AG04450 (cell line): ENCODE measurements at regions not wholly inside any gene's neighbourhood (a gene's known extent, or its start where the extent isn't known, plus 50 kb on each side); places are given as distances from the start of the nearest gene placed in this dataset.

Experiments used
- CTCF ChIA-PET: fragments of 300-600, 350-600 bp; formaldehyde crosslinking; extraction: SDS; loops from one replicate; lab custom pipeline; 2022; ENCODE audit warnings: antibody characterized with exemption, inconsistent platforms; lab: Charles Lee
- POLR2A ChIA-PET: fragments of 350-600 bp; formaldehyde crosslinking; extraction: SDS; loops from one replicate; lab custom pipeline; 2021; ENCODE audit warnings: antibody characterized with exemption, inconsistent platforms; lab: Yijun Ruan, JAX
- DNase-seq: peaks from one replicate; pipeline ENCODE4 v3.0.0-alpha.2; 2011; ENCODE audit warnings: low read depth, low spot score
- H3K27ac ChIP-seq: one replicate; pipeline ENCODE4 v1.5.1; 2012; ENCODE audit warnings: low read depth, low read length, control low read depth
- H3K27me3 ChIP-seq: one replicate; pipeline ENCODE4 v1.6.0; 2012; ENCODE audit warnings: low read length; ENCODE audit not compliant: control insufficient read depth, insufficient read depth
- H3K4me3 ChIP-seq: 2 replicates; pipeline ENCODE4 v1.5.1; 2011; ENCODE audit warnings: mild to moderate bottlenecking, low read depth, low read length, control low read depth
- H3K9me3 ChIP-seq: 2 replicates; pipeline ENCODE4 v1.5.1; 2012; ENCODE audit warnings: low read length; ENCODE audit not compliant: control insufficient read depth, insufficient read depth
- TF ChIP-seq, protein P1 (sequence below): IDR thresholded peaks from 2 replicates; pipeline ENCODE4 v1.5.1; 2011; ENCODE audit warnings: low read depth, low read length, control low read depth, inconsistent platforms

DNA sequence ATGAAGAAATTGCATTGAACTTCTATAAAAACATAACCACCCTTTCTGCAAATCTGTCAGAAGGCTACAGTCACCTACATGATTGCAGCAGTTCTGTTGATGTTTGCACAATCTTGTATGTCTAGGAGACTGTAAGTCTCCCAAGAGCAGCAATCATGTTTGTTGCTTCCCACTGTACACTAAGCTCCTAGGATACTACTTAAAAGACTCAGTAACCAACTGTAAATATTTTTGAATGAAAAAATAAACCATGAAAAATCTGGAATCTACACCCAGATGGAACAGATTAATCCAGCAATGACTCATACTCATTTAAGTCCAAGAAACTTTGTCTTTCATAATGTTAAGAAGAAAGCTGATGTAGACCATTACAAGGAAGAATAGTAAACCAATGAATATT is 168.5 kb upstream of the ATXN1 start:
- Histone ChIP-seq H3K27me3 (no peaks in the 10 kb centered on the region), H3K27ac (no peak overlapping the region), H3K4me3 (no peak overlapping the region), H3K9me3 (no peaks in the 10 kb centered on the region)
- ChIA-PET CTCF (interaction anchor here (1.0 to 1.4 kb wide), 3 partner anchors 35 to 158 kb away, joined by 3 read pairs; no protein-coding TSS in a partner anchor), POLR2A (interaction anchor here (0.6 to 1.5 kb wide), 6 partner anchors 8 to 160 kb away, joined by 3 to 14 read pairs (median 4); no protein-coding TSS in a partner anchor)
- TF ChIP-seq, protein P1, sequence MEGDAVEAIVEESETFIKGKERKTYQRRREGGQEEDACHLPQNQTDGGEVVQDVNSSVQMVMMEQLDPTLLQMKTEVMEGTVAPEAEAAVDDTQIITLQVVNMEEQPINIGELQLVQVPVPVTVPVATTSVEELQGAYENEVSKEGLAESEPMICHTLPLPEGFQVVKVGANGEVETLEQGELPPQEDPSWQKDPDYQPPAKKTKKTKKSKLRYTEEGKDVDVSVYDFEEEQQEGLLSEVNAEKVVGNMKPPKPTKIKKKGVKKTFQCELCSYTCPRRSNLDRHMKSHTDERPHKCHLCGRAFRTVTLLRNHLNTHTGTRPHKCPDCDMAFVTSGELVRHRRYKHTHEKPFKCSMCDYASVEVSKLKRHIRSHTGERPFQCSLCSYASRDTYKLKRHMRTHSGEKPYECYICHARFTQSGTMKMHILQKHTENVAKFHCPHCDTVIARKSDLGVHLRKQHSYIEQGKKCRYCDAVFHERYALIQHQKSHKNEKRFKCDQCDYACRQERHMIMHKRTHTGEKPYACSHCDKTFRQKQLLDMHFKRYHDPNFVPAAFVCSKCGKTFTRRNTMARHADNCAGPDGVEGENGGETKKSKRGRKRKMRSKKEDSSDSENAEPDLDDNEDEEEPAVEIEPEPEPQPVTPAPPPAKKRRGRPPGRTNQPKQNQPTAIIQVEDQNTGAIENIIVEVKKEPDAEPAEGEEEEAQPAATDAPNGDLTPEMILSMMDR: no peak
- peak; percentile 95 for DNase-seq

DNA sequence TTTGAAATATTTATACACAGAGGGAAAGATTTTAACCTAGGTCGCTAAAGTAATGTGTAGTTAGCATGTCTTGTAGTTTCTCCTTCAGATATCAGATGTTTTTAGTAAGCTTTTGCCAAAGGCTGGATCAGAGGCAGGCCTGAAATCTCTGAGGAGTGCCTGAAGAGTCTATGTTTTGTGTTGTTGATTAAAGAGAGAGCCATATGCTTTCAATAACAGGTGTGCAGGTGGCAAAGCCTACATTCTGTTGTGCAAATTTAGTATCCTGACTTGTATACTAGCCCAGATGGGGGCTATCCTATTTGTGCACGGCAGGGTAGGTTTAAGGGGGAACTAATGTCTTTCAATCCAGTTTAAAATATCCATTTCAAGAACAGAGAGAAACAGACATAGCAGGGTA is 167.1 kb upstream of the ATXN1 start:
- POLR2A ChIA-PET: interaction anchor here (0.6 kb wide), 1 partner anchor 86 kb away, joined by 11 read pairs; no protein-coding TSS in a partner anchor
- Histone ChIP-seq H3K9me3 (no peaks in the 10 kb centered on the region), H3K27me3 (no peaks in the 10 kb centered on the region), H3K4me3 (no peak overlapping the region), H3K27ac (no peak overlapping the region)
- CTCF ChIA-PET: interaction anchor here (1.0 kb wide), 1 partner anchor 165 kb away, joined by 5 read pairs; no protein-coding TSS in a partner anchor
- DNase-seq: no peak
- TF ChIP-seq, protein P1: no peak

DNA sequence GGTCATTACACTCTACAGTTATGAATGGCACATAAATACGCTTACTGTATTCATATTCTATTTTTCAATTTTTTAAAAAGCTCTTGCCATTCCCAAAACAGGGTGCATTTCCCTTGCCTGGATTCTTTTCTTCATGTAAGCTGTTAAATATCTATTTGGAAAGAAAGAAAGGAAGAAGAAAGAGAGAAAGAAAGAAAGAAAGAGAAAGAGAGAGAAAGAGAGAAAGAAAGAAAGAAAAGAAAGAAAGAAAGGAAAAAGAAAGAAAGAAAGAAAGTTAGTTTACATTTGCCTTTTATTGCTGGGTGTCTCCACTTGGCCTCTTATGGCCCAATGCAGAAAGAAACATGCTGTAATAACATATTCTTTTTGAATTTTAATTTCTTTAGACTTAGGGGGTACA is 165.9 kb upstream of the ATXN1 start:
- H3K4me3 ChIP-seq: no peak overlapping the region
- H3K27me3 ChIP-seq: no peaks in the 10 kb centered on the region
- TF ChIP-seq, protein P1: no peak
- H3K9me3 ChIP-seq: no peaks in the 10 kb centered on the region
- no peak overlapping the region for H3K27ac ChIP-seq
- CTCF ChIA-PET: interaction anchor here (0.7 kb wide), 2 partner anchors 8 to 29 kb away, joined by 3 to 4 read pairs; no protein-coding TSS in a partner anchor
- no peak for DNase-seq
- POLR2A ChIA-PET: no interaction called here

DNA sequence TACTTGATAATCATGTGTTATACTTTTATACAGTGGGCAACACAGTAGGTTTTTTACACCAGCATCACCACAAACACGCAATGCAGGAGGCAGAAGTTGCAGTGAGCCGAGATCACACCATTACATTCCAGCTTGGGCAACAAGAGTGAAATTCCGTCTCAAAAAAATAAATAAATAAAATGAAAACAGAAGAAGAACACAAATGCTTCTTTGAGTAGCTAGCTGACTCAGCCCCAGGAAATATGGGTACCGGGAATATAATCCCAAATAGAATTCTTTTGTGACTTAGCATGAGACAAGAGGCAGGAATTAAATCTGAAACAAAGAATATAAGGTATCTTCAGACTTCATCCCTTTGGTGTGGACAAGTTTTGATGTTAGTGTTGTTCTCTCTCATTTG is 164.2 kb upstream of the ATXN1 start:
- H3K27ac ChIP-seq: no peak overlapping the region
- CTCF ChIA-PET: no interaction called here
- no peak overlapping the region for H3K4me3 ChIP-seq
- no peaks in the 10 kb centered on the region for H3K27me3 ChIP-seq
- no peak for DNase-seq
- POLR2A ChIA-PET: no interaction called here
- no peaks in the 10 kb centered on the region for H3K9me3 ChIP-seq
- TF ChIP-seq, protein P1: no peak

DNA sequence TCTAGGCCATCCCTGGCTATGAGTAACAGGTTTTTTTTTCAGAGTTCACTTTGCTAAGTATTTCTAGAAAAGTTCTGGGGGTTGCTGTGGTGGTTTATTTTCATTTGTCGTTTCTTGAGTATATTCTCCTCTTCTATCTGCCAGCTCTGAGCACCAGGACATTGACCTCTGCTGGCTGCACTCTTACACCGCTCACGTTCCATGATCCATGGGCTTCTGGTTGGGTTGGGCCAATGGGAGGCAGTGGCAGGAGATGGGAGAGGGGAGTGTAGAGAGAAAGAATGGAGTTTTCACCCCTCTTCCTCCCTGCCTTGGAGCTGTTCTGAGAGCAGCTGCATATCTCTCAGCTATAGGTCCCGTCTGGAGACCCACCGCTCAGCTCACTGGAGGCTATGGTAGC is 161.0 kb upstream of the ATXN1 start:
- CTCF ChIA-PET: interaction anchor here (0.8 to 1.0 kb wide), 2 partner anchors 43 to 605 kb away, joined by 3 read pairs; no protein-coding TSS in a partner anchor
- no peaks in the 10 kb centered on the region for H3K27me3 ChIP-seq
- no peaks in the 10 kb centered on the region for H3K9me3 ChIP-seq
- no peak overlapping the region for H3K27ac ChIP-seq
- POLR2A ChIA-PET: interaction anchor here (1.4 kb wide), 1 partner anchor 8 kb away, joined by 5 read pairs; no protein-coding TSS in a partner anchor
- no peak overlapping the region for H3K4me3 ChIP-seq
- no peak for DNase-seq
- TF ChIP-seq, protein P1: no peak
